Esophagus muscularis mucosa (tissue), 4 donors: ENCODE measurements at regions not wholly inside any gene's neighbourhood (a gene's known extent, or its start where the extent isn't known, plus 50 kb on each side); places are given as distances from the start of the nearest gene placed in this dataset.

Source experiments
- DNase-seq: peaks from one replicate; pipeline ENCODE4 v3.0.0-alpha.2; 2017; ENCODE audit errors: extremely low spot score
- H3K27ac ChIP-seq, 4 donors: fragments of 200-600 bp; sonication (generic); replicated peaks in 1 of 4; 1 replicate in 3 of 4; 2 replicates in 1 of 4; pipeline ENCODE4 v1.5.1; 2016 to 2019; ENCODE audit warnings: mild to moderate bottlenecking in 1 of 4
- H3K27me3 ChIP-seq, 4 donors: fragments of 200-600 bp; sonication (generic); one replicate each; pipeline versions ENCODE4 v1.5.1 to v1.6.0; 2016 to 2019
- H3K36me3 ChIP-seq, 4 donors: fragments of 200-600 bp; sonication (generic); one replicate each; pipeline ENCODE4 v1.5.1; 2016 to 2019
- H3K4me1 ChIP-seq, 4 donors: fragments of 200-600 bp; sonication (generic); one replicate each; pipeline ENCODE4 v1.5.1; 2016 to 2019
- H3K4me3 ChIP-seq, 4 donors: fragments of 200-600 bp; sonication (generic); 1 replicate in 2 of 4; 2 replicates in 2 of 4; pipeline ENCODE4 v1.5.1; 2016 to 2019; ENCODE audit warnings: mild to moderate bottlenecking in 4 of 4, moderate library complexity in 1 of 4
- H3K9me3 ChIP-seq, 4 donors: fragments of 200-600 bp; sonication (generic); 1 replicate in 3 of 4; 2 replicates in 1 of 4; pipeline ENCODE4 v1.5.1; 2016 to 2019
- CTCF ChIP-seq, 3 experiments: fragments of 200-600 bp in 2 of 3; fragments of 450-650 bp in 1 of 3; sonication (generic) in 2 of 3; IDR thresholded peaks; one replicate each; pipeline ENCODE4 v1.5.1; 2017 to 2019; ENCODE audit warnings: antibody characterized with exemption in 3 of 3, mild to moderate bottlenecking in 2 of 3, moderate library complexity in 1 of 3
- EP300 ChIP-seq: sonication (generic); formaldehyde crosslinking; IDR thresholded peaks from one replicate; pipeline ENCODE4 v1.6.1; 2017; ENCODE audit warnings: antibody characterized with exemption
- POLR2A ChIP-seq: fragments of 450-650 bp; IDR thresholded peaks from one replicate; pipeline ENCODE4 v1.6.1; 2017; ENCODE audit warnings: antibody characterized with exemption, moderate library complexity, mild to moderate bottlenecking, low read depth
- POLR2AphosphoS5 ChIP-seq, 2 donors: sonication (generic); formaldehyde crosslinking; IDR thresholded peaks; one replicate each; pipeline ENCODE4 v1.6.1; 2017; ENCODE audit warnings: antibody characterized with exemption in 2 of 2
- WGBS: methylation state at CpG from one replicate; pipeline ENCODE4 v1.1.5; 2018; 5-methylcytosine and 5-hydroxymethylcytosine counted together
- intact Hi-C: fragments of 100-400 bp; cut with DNase I; formaldehyde crosslinking; loops from one replicate; pipeline ENCODE4 v1.15.1; 2023

- no peak for DNase-seq
- H3K36me3 ChIP-seq = no peaks in the 10 kb centered on the region
- TF ChIP-seq POLR2AphosphoS5 (IDR thresholded peaks at IDR 0.05) (no peak), POLR2A (no peak), CTCF (IDR thresholded peaks at IDR 0.05) (no peak), EP300 (no peak)
- no peak overlapping the region for H3K4me3 ChIP-seq
- H3K27ac ChIP-seq = no peak overlapping the region
- WGBS = 69% methylated on average over 4 of the region's 4 CpGs
- H3K9me3 ChIP-seq = no peaks in the 10 kb centered on the region
- no peaks in the 10 kb centered on the region for H3K4me1 ChIP-seq
- intact Hi-C loops = no loop called here
- no peaks in the 10 kb centered on the region for H3K27me3 ChIP-seq
Measured at GRCh38 chr6:119620846-119621555, 271.4 kb upstream of the MAN1A1 start.

GRCh38 chr6:119614138-119614537, 264.6 kb upstream of the MAN1A1 start:
- intact Hi-C loops = no loop called here

GRCh38 chr6:119612911-119613381, 263.4 kb upstream of the MAN1A1 start:
- H3K9me3 ChIP-seq = no peaks in the 10 kb centered on the region
- no peaks in the 10 kb centered on the region for H3K27me3 ChIP-seq
- TF ChIP-seq EP300 (no peak), POLR2A (no peak), POLR2AphosphoS5 (IDR thresholded peaks at IDR 0.05) (no peak), CTCF (IDR thresholded peaks at IDR 0.05) (no peak)
- H3K36me3 ChIP-seq = no peaks in the 10 kb centered on the region
- no peak overlapping the region for H3K4me3 ChIP-seq
- DNase-seq = no peak
- H3K27ac ChIP-seq = no peak overlapping the region
- no peaks in the 10 kb centered on the region for H3K4me1 ChIP-seq
- intact Hi-C loops = no loop called here

More at GRCh38 chr6:119614138-119614537, 264.6 kb upstream of the MAN1A1 start:
- Histone ChIP-seq H3K27me3 (no peaks in the 10 kb centered on the region), H3K27ac (no peak overlapping the region), H3K36me3 (no peaks in the 10 kb centered on the region), H3K9me3 (no peaks in the 10 kb centered on the region), H3K4me1 (no peaks in the 10 kb centered on the region), H3K4me3 (no peak overlapping the region)
- TF ChIP-seq CTCF (IDR thresholded peaks at IDR 0.05) (no peak), POLR2AphosphoS5 (IDR thresholded peaks at IDR 0.05) (no peak), EP300 (no peak), POLR2A (no peak)
- no peak for DNase-seq
- 58% methylated on average over 1 of the region's 1 CpG for WGBS

GRCh38 chr6:119612176-119612891, 262.8 kb upstream of the MAN1A1 start:
- Histone ChIP-seq H3K36me3 (no peaks in the 10 kb centered on the region), H3K27me3 (no peaks in the 10 kb centered on the region), H3K4me1 (no peaks in the 10 kb centered on the region), H3K4me3 (no peak overlapping the region), H3K27ac (no peak overlapping the region), H3K9me3 (no peaks in the 10 kb centered on the region)
- TF ChIP-seq POLR2A = no peak
- TF ChIP-seq POLR2AphosphoS5 (IDR thresholded peaks at IDR 0.05) = no peak
- no peak for TF ChIP-seq EP300
- TF ChIP-seq CTCF (IDR thresholded peaks at IDR 0.05) = no peak
- 64% methylated on average over 3 of the region's 3 CpGs for WGBS
- intact Hi-C loops = no loop called here
- no peak for DNase-seq
